NT2/D1 (cell line): ENCODE measurements at regions not wholly inside any gene's neighbourhood (a gene's known extent, or its start where the extent isn't known, plus 50 kb on each side); places are given as distances from the start of the nearest gene placed in this dataset.

ENCODE experiments used
- SUZ12 ChIP-seq: IDR thresholded peaks from 2 replicates; pipeline ENCODE4 v1.6.1; 2011; ENCODE audit not compliant: insufficient read length, insufficient read depth; ENCODE audit errors: extremely low read depth
- ZNF274 ChIP-seq: IDR thresholded peaks from 2 replicates; pipeline ENCODE4 v1.6.1; 2011; ENCODE audit warnings: mild to moderate bottlenecking, low read depth, low read length

GRCh38 chr2:66105066-66105753, 329.7 kb upstream of the MEIS1 start:
- no peak for TF ChIP-seq SUZ12
- TF ChIP-seq ZNF274 = no peak
